ENCODE measurements at regions not wholly inside any gene's neighbourhood (a gene's known extent, or its start where the extent isn't known, plus 50 kb on each side); places are given as distances from the start of the nearest gene placed in this dataset.

GRCh38 chr14:51525739-51526138 lies 126.0 kb upstream of the FRMD6 start (continued):
- TF ChIP-seq NANOG (IDR thresholded peaks at IDR 0.05; ENCODE audit: insufficient read depth, low read depth, low read length, poor library complexity, severe bottlenecking) (no peak), SAP30 (IDR thresholded peaks at IDR 0.05; ENCODE audit: insufficient read depth, insufficient replicate concordance, low read length) (no peak), CREB1 (IDR thresholded peaks at IDR 0.05) (no peak), JUND (IDR thresholded peaks at IDR 0.05; ENCODE audit: low read length) (no peak), TEAD4 (IDR thresholded peaks at IDR 0.05; ENCODE audit: low read depth, low read length) (no peak), SIX5 (IDR thresholded peaks at IDR 0.05; ENCODE audit: low read depth, low read length) (no peak)

Measured in H1 (cell line).